OCI-LY3 (cell line): ENCODE measurements at regions not wholly inside any gene's neighbourhood (a gene's known extent, or its start where the extent isn't known, plus 50 kb on each side); places are given as distances from the start of the nearest gene placed in this dataset.

Experiments used
- H2AFZ ChIP-seq: fragments of 200-600, 300-600 bp; shearing (Covaris generic); 2 replicates; pipeline ENCODE4 v1.6.0; 2014; ENCODE audit warnings: antibody characterized with exemption, low read depth, low read length
- H3K27ac ChIP-seq: fragments of 200-600, 300-600 bp; sonication (generic); 2 replicates; pipeline ENCODE4 v1.5.1; 2014; ENCODE audit warnings: mild to moderate bottlenecking, low read length, moderate library complexity, mixed read lengths
- H3K27me3 ChIP-seq: fragments of 200-600, 300-600 bp; sonication (generic); 2 replicates; pipeline ENCODE4 v1.6.1; 2014; ENCODE audit warnings: low read depth, low read length, mixed read lengths
- H3K36me3 ChIP-seq: fragments of 200-600, 300-600 bp; sonication (generic); replicated peaks from 2 replicates; pipeline ENCODE3; 2014; ENCODE audit warnings: low read depth, low read length, mixed read lengths
- H3K4me1 ChIP-seq: fragments of 300-600, 200-600 bp; sonication (generic); 2 replicates; pipeline ENCODE4 v1.6.1; 2014; ENCODE audit warnings: low read length, mixed read lengths
- H3K4me2 ChIP-seq: fragments of 200-600, 300-600 bp; sonication (generic); 2 replicates; pipeline ENCODE4 v1.6.1; 2014; ENCODE audit warnings: low read length, mixed read lengths
- H3K4me3 ChIP-seq: fragments of 300-600, 200-600 bp; sonication (generic); 2 replicates; pipeline ENCODE4 v1.5.1; 2014; ENCODE audit warnings: antibody characterized with exemption, mild to moderate bottlenecking, low read length, moderate library complexity
- H3K79me2 ChIP-seq: fragments of 300-600, 200-600 bp; shearing (Covaris generic); 2 replicates; pipeline ENCODE4 v1.6.1; 2014; ENCODE audit warnings: mild to moderate bottlenecking, low read length, mixed read lengths
- H3K9ac ChIP-seq: fragments of 300-600, 200-600 bp; shearing (Covaris generic); 2 replicates; pipeline ENCODE4 v1.6.0; 2014; ENCODE audit warnings: mild to moderate bottlenecking, low read length, moderate library complexity
- H3K9me3 ChIP-seq: fragments of 200-600, 300-600 bp; shearing (Covaris generic); 2 replicates; pipeline ENCODE4 v1.6.1; 2014; ENCODE audit warnings: low read length, mixed read lengths; ENCODE audit not compliant: insufficient read depth
- H4K20me1 ChIP-seq: fragments of 200-600, 300-600 bp; sonication (generic); 2 replicates; pipeline ENCODE4 v1.6.1; 2016; ENCODE audit warnings: low read length, mixed read lengths; ENCODE audit not compliant: insufficient read depth
- CTCF ChIP-seq: fragments of 200-600, 300-600 bp; sonication (generic); IDR thresholded peaks from 2 replicates; pipeline ENCODE4 v1.5.1; 2014; ENCODE audit warnings: antibody characterized with exemption, low read length, low read depth
- EZH2phosphoT487 ChIP-seq: fragments of 200-600 bp; shearing (Covaris generic); IDR thresholded peaks from 2 replicates; pipeline ENCODE4 v1.6.1; 2018; ENCODE audit warnings: antibody characterized with exemption, mixed run types, low read depth

- Histone ChIP-seq H3K79me2 (peaks cover 89% of the 10 kb centered on the region), H3K27ac (no peak overlapping the region), H3K4me1 (peaks cover 44% of the 10 kb centered on the region), H2AFZ (no peak overlapping the region), H3K36me3 (peaks cover 2% of the 10 kb centered on the region), H3K4me3 (no peak overlapping the region), H4K20me1 (no peaks in the 10 kb centered on the region), H3K27me3 (no peaks in the 10 kb centered on the region), H3K9ac (no peak overlapping the region), H3K9me3 (no peaks in the 10 kb centered on the region), H3K4me2 (no peak overlapping the region)
- TF ChIP-seq EZH2phosphoT487 (no peak), CTCF (no peak)
Measured at GRCh38 chr14:71328954-71329353, 421.7 kb downstream of the PCNX1 start.

- Histone ChIP-seq H3K4me1 (peaks cover 24% of the 10 kb centered on the region), H3K79me2 (peaks cover 78% of the 10 kb centered on the region), H3K36me3 (peaks cover 6% of the 10 kb centered on the region), H3K27me3 (no peaks in the 10 kb centered on the region), H2AFZ (no peak overlapping the region), H4K20me1 (0 out of 2 replicates have a peak, but pooled peaks cover 3% of the 10 kb centered on the region), H3K4me3 (no peak overlapping the region), H3K9ac (no peak overlapping the region), H3K4me2 (no peak overlapping the region), H3K27ac (no peak overlapping the region), H3K9me3 (no peaks in the 10 kb centered on the region)
- TF ChIP-seq EZH2phosphoT487 (no peak), CTCF (no peak)
Measured at GRCh38 chr14:71331403-71331802, 424.1 kb downstream of the PCNX1 start.

- TF ChIP-seq CTCF (no peak), EZH2phosphoT487 (no peak)
- peaks cover 24% of the 10 kb centered on the region for H3K4me1 ChIP-seq
- no peak overlapping the region for H3K9ac ChIP-seq
- H3K36me3 ChIP-seq = peaks cover 6% of the 10 kb centered on the region
- no peak overlapping the region for H3K27ac ChIP-seq
- H3K27me3 ChIP-seq = no peaks in the 10 kb centered on the region
- 0 out of 2 replicates have a peak, but pooled peaks cover 3% of the 10 kb centered on the region for H4K20me1 ChIP-seq
- H3K4me3 ChIP-seq = no peak overlapping the region
- no peaks in the 10 kb centered on the region for H3K9me3 ChIP-seq
- no peak overlapping the region for H2AFZ ChIP-seq
- H3K79me2 ChIP-seq = peaks cover 78% of the 10 kb centered on the region
- no peak overlapping the region for H3K4me2 ChIP-seq
Measured at GRCh38 chr14:71332476-71332875, 425.2 kb downstream of the PCNX1 start.

- H3K36me3 ChIP-seq = peaks cover 12% of the 10 kb centered on the region
- 0 out of 2 replicates have a peak, but pooled peaks cover 3% of the 10 kb centered on the region for H4K20me1 ChIP-seq
- H3K9ac ChIP-seq = no peak overlapping the region
- no peak overlapping the region for H2AFZ ChIP-seq
- no peak overlapping the region for H3K27ac ChIP-seq
- H3K79me2 ChIP-seq = peaks cover 75% of the 10 kb centered on the region
- H3K4me3 ChIP-seq = no peak overlapping the region
- H3K9me3 ChIP-seq = no peaks in the 10 kb centered on the region
- no peaks in the 10 kb centered on the region for H3K27me3 ChIP-seq
- H3K4me1 ChIP-seq = peaks cover 12% of the 10 kb centered on the region
- H3K4me2 ChIP-seq = 0 out of 2 replicates have a peak overlapping the region, but pooled peaks have one; percentile 0
- TF ChIP-seq EZH2phosphoT487 (no peak), CTCF (no peak)
Measured at GRCh38 chr14:71333705-71334104, 426.4 kb downstream of the PCNX1 start.
